ENCODE measurements at regions not wholly inside any gene's neighbourhood (a gene's known extent, or its start where the extent isn't known, plus 50 kb on each side); places are given as distances from the start of the nearest gene placed in this dataset.

GRCh38 chr20:17836303-17836861, 132.2 kb downstream of the SNX5 start:
- H3K4me3 ChIP-seq (ENCODE audit: low read depth, low read length), result no peak overlapping the region
- TF ChIP-seq CTCF (IDR thresholded peaks at IDR 0.05; ENCODE audit: low read depth, low read length), result no peak
- peak; percentile 89 for DNase-seq (ENCODE audit: low read depth, low spot score)
- in situ Hi-C loops (cut with HindIII; ENCODE audit: low sequenced_read_pairs), result no loop called here

GRCh38 chr20:17835934-17836300, 132.7 kb downstream of the SNX5 start:
- no peak for TF ChIP-seq CTCF (IDR thresholded peaks at IDR 0.05; ENCODE audit: low read depth, low read length)
- DNase-seq (ENCODE audit: low read depth, low spot score), result no peak
- H3K4me3 ChIP-seq (ENCODE audit: low read depth, low read length), result no peak overlapping the region
- in situ Hi-C loops (cut with HindIII; ENCODE audit: low sequenced_read_pairs), result no loop called here

GRCh38 chr20:17835240-17835933, 133.2 kb downstream of the SNX5 start:
- TF ChIP-seq CTCF (IDR thresholded peaks at IDR 0.05; ENCODE audit: low read depth, low read length), result no peak
- peak; percentile 78 for DNase-seq (ENCODE audit: low read depth, low spot score)
- no peak overlapping the region for H3K4me3 ChIP-seq (ENCODE audit: low read depth, low read length)
- in situ Hi-C loops (cut with HindIII; ENCODE audit: low sequenced_read_pairs), result no loop called here

GRCh38 chr20:17834804-17835203, 133.8 kb downstream of the SNX5 start:
- DNase-seq (ENCODE audit: low read depth, low spot score), result no peak
- H3K4me3 ChIP-seq (ENCODE audit: low read depth, low read length), result no peak overlapping the region
- TF ChIP-seq CTCF (IDR thresholded peaks at IDR 0.05; ENCODE audit: low read depth, low read length), result no peak
- in situ Hi-C loops (cut with HindIII; ENCODE audit: low sequenced_read_pairs), result no loop called here

- in situ Hi-C loops (cut with HindIII; ENCODE audit: low sequenced_read_pairs), result no loop called here
- DNase-seq (ENCODE audit: low read depth, low spot score), result peak; percentile 27
- no peak for TF ChIP-seq CTCF (IDR thresholded peaks at IDR 0.05; ENCODE audit: low read depth, low read length)
- no peak overlapping the region for H3K4me3 ChIP-seq (ENCODE audit: low read depth, low read length)
Measured at GRCh38 chr20:17833036-17833674, 133.4 kb downstream of the BANF2 start.

- TF ChIP-seq CTCF (IDR thresholded peaks at IDR 0.05; ENCODE audit: low read depth, low read length), result no peak
- in situ Hi-C loops (cut with HindIII; ENCODE audit: low sequenced_read_pairs), result no loop called here
- H3K4me3 ChIP-seq (ENCODE audit: low read depth, low read length), result no peak overlapping the region
- DNase-seq (ENCODE audit: low read depth, low spot score), result no peak
Measured at GRCh38 chr20:17832236-17832915, 132.6 kb downstream of the BANF2 start.
